Trophoblast cell (in vitro differentiated cells and primary cell): ENCODE measurements at regions not wholly inside any gene's neighbourhood (a gene's known extent, or its start where the extent isn't known, plus 50 kb on each side); places are given as distances from the start of the nearest gene placed in this dataset.

Experiments used
- DNase-seq, 2 donors: peaks; one replicate each; pipeline ENCODE4 v3.0.0-alpha.2; 2016
- H2AFZ ChIP-seq: 2 replicates; pipeline ENCODE4 v1.6.1; 2013; ENCODE audit warnings: low read length, moderate library complexity, mild to moderate bottlenecking; ENCODE audit not compliant: insufficient read depth, poor library complexity
- H2AK5ac ChIP-seq: 2 replicates; pipeline ENCODE4 v1.6.1; 2013; ENCODE audit warnings: mild to moderate bottlenecking, low read length
- H2BK120ac ChIP-seq: 2 replicates; pipeline ENCODE4 v1.6.1; 2013; ENCODE audit warnings: low read length, mild to moderate bottlenecking, moderate library complexity; ENCODE audit not compliant: insufficient read depth, poor library complexity
- H2BK12ac ChIP-seq: 2 replicates; pipeline ENCODE4 v1.6.1; 2013; ENCODE audit warnings: mild to moderate bottlenecking, low read length, moderate library complexity
- H2BK5ac ChIP-seq: 2 replicates; pipeline ENCODE4 v1.6.1; 2013; ENCODE audit warnings: low read length, low read depth, moderate library complexity, mild to moderate bottlenecking; ENCODE audit not compliant: poor library complexity
- H3K14ac ChIP-seq: 2 replicates; pipeline ENCODE4 v1.6.1; 2013; ENCODE audit warnings: mild to moderate bottlenecking, low read length
- H3K18ac ChIP-seq: 2 replicates; pipeline ENCODE4 v1.6.1; 2013; ENCODE audit warnings: mild to moderate bottlenecking, low read length
- H3K23ac ChIP-seq: 2 replicates; pipeline ENCODE4 v1.6.1; 2013; ENCODE audit warnings: low read length
- H3K27ac ChIP-seq: 2 replicates; pipeline ENCODE4 v1.5.1; 2013; ENCODE audit warnings: low read depth, mild to moderate bottlenecking, inconsistent platforms, low read length, moderate library complexity
- H3K27me3 ChIP-seq: 2 replicates; pipeline ENCODE4 v1.6.1; 2013; ENCODE audit warnings: inconsistent platforms, mild to moderate bottlenecking, low read length, moderate library complexity; ENCODE audit not compliant: insufficient read depth
- H3K36me3 ChIP-seq, 2 experiments: 1 replicate in 1 of 2; 2 replicates in 1 of 2; pipeline ENCODE4 v1.6.1; 2013; ENCODE audit warnings: low read length in 2 of 2, mild to moderate bottlenecking in 2 of 2, moderate library complexity in 1 of 2; ENCODE audit not compliant: insufficient read depth in 2 of 2, control insufficient read depth in 1 of 2
- H3K4ac ChIP-seq: 2 replicates; pipeline ENCODE4 v1.6.1; 2013; ENCODE audit warnings: low read depth, mild to moderate bottlenecking, low read length, moderate library complexity
- H3K4me1 ChIP-seq, 2 experiments: 1 replicate in 1 of 2; 2 replicates in 1 of 2; pipeline ENCODE4 v1.6.1; 2013; ENCODE audit warnings: low read length in 2 of 2, mild to moderate bottlenecking in 2 of 2, moderate library complexity in 1 of 2; ENCODE audit not compliant: insufficient read depth in 2 of 2, control insufficient read depth in 1 of 2
- H3K4me2 ChIP-seq: 2 replicates; pipeline ENCODE4 v1.6.1; 2013; ENCODE audit warnings: inconsistent platforms, mild to moderate bottlenecking, low read length, moderate library complexity
- H3K4me3 ChIP-seq: 2 replicates; pipeline ENCODE4 v1.5.1; 2013; ENCODE audit warnings: mild to moderate bottlenecking, low read depth, low read length, inconsistent platforms
- H3K79me1 ChIP-seq: one replicate; pipeline ENCODE4 v1.6.1; 2013; ENCODE audit warnings: low read length
- H3K79me2 ChIP-seq: 2 replicates; pipeline ENCODE4 v1.6.1; 2013; ENCODE audit warnings: low read length, mild to moderate bottlenecking; ENCODE audit not compliant: control insufficient read depth, insufficient read depth, poor library complexity
- H3K9ac ChIP-seq: 2 replicates; pipeline ENCODE4 v1.6.1; 2013; ENCODE audit warnings: mild to moderate bottlenecking, low read length
- H3K9me3 ChIP-seq: 2 replicates; pipeline ENCODE4 v1.6.1; 2013; ENCODE audit warnings: low read depth, mild to moderate bottlenecking, control low read depth, inconsistent platforms, low read length; ENCODE audit not compliant: insufficient read depth
- H4K12ac ChIP-seq: 2 replicates; pipeline ENCODE4 v1.6.1; 2013; ENCODE audit warnings: low read depth, mild to moderate bottlenecking, low read length, moderate library complexity
- H4K8ac ChIP-seq: 2 replicates; pipeline ENCODE4 v1.6.1; 2013; ENCODE audit warnings: low read depth, mild to moderate bottlenecking, low read length, moderate library complexity
- H4K91ac ChIP-seq: one replicate; pipeline ENCODE4 v1.6.1; 2013; ENCODE audit warnings: low read depth, mild to moderate bottlenecking, low read length, moderate library complexity
- WGBS: extraction: QIAGEN DNeasy Blood & Tissue Kit; methylation state at CpG from one replicate; pipeline ENCODE4 v1.1.7; 2013; ENCODE audit warnings: missing lambda C conversion rate; ENCODE audit not compliant: insufficient read length, insufficient coverage; ENCODE audit errors: extremely low coverage; 5-methylcytosine and 5-hydroxymethylcytosine counted together

DNA sequence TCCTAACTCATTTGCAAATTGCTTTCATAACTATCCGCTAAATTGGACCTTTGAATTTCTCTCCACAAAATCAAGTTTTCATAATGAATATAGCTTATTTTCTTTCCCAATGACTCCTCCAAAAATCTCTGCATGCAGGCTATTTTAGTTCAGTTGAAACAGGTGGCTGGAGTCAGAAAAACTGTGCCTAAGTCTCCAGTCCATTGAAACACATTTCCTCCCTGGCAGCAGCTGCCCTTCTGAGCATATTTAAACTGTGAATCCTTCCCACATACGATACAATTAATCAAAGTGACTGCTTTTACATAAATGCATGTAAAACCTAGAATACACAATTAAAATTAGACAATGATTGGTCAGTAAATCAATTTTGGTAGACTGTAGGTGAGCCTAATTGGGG, 344.6 kb upstream of the MARCKS start:
- WGBS, result no CpG with 5 or more reads among the region's 2 CpGs

GRCh38 chr6:113513086-113513485, 344.1 kb upstream of the MARCKS start:
- Histone ChIP-seq H3K23ac (no peak overlapping the region), H2BK5ac (no peak overlapping the region), H3K9me3 (no peaks in the 10 kb centered on the region), H3K36me3 (no peaks in the 10 kb centered on the region), H4K8ac (no peak overlapping the region), H3K9ac (no peak overlapping the region), H2AFZ (no peak overlapping the region), H3K4me2 (no peak overlapping the region), H3K79me2 (no peaks in the 10 kb centered on the region), H3K4me1 (no peaks in the 10 kb centered on the region), H3K18ac (no peak overlapping the region), H3K4ac (no peak overlapping the region), H2BK12ac (no peak overlapping the region), H3K14ac (no peak overlapping the region), H3K4me3 (no peak overlapping the region), H4K12ac (no peak overlapping the region), H3K27ac (no peak overlapping the region), H2BK120ac (no peak overlapping the region), H4K91ac (no peak overlapping the region), H2AK5ac (no peak overlapping the region), H3K79me1 (no peaks in the 10 kb centered on the region), H3K27me3 (no peaks in the 10 kb centered on the region)
- DNase-seq, result no peak
- no CpG with 5 or more reads among the region's 4 CpGs for WGBS

More for the DNA sequence above, 344.6 kb upstream of the MARCKS start:
- no peak overlapping the region for H3K4ac ChIP-seq
- H3K4me3 ChIP-seq, result no peak overlapping the region
- no peak overlapping the region for H3K4me2 ChIP-seq
- H2BK12ac ChIP-seq, result no peak overlapping the region
- DNase-seq, result no peak
- H3K79me1 ChIP-seq, result no peaks in the 10 kb centered on the region
- no peak overlapping the region for H4K12ac ChIP-seq
- H3K14ac ChIP-seq, result no peak overlapping the region
- no peak overlapping the region for H3K23ac ChIP-seq
- no peaks in the 10 kb centered on the region for H3K79me2 ChIP-seq
- H3K27ac ChIP-seq, result no peak overlapping the region
- no peak overlapping the region for H2AFZ ChIP-seq
- H3K4me1 ChIP-seq, result no peaks in the 10 kb centered on the region
- no peak overlapping the region for H4K8ac ChIP-seq
- no peak overlapping the region for H4K91ac ChIP-seq
- H2BK120ac ChIP-seq, result no peak overlapping the region
- H3K27me3 ChIP-seq, result no peaks in the 10 kb centered on the region
- no peaks in the 10 kb centered on the region for H3K9me3 ChIP-seq
- no peak overlapping the region for H2BK5ac ChIP-seq
- H3K18ac ChIP-seq, result no peak overlapping the region
- H3K36me3 ChIP-seq, result no peaks in the 10 kb centered on the region
- H3K9ac ChIP-seq, result no peak overlapping the region
- H2AK5ac ChIP-seq, result no peak overlapping the region

GRCh38 chr6:113522376-113522775, 334.8 kb upstream of the MARCKS start:
- H3K4me1 ChIP-seq, result no peaks in the 10 kb centered on the region
- no peaks in the 10 kb centered on the region for H3K79me2 ChIP-seq
- no peak overlapping the region for H3K4me2 ChIP-seq
- no peaks in the 10 kb centered on the region for H3K36me3 ChIP-seq
- H3K18ac ChIP-seq, result no peak overlapping the region
- no peak overlapping the region for H2BK12ac ChIP-seq
- H3K23ac ChIP-seq, result no peak overlapping the region
- peak in 1 of 2 donors; percentile 34 for DNase-seq
- no peak overlapping the region for H3K4me3 ChIP-seq
- H3K9me3 ChIP-seq, result no peaks in the 10 kb centered on the region
- no peak overlapping the region for H4K12ac ChIP-seq
- no peak overlapping the region for H4K8ac ChIP-seq
- no peak overlapping the region for H2BK5ac ChIP-seq
- no peak overlapping the region for H2AFZ ChIP-seq
- H4K91ac ChIP-seq, result no peak overlapping the region
- WGBS, result no CpG with 5 or more reads among the region's 1 CpG
- no peak overlapping the region for H3K14ac ChIP-seq
- no peak overlapping the region for H2AK5ac ChIP-seq
- H3K4ac ChIP-seq, result no peak overlapping the region
- H3K27ac ChIP-seq, result no peak overlapping the region
- no peaks in the 10 kb centered on the region for H3K79me1 ChIP-seq
- no peak overlapping the region for H2BK120ac ChIP-seq
- H3K27me3 ChIP-seq, result no peaks in the 10 kb centered on the region
- no peak overlapping the region for H3K9ac ChIP-seq

- H3K4me1 ChIP-seq, result no peaks in the 10 kb centered on the region
- no peaks in the 10 kb centered on the region for H3K27me3 ChIP-seq
- H3K27ac ChIP-seq, result no peak overlapping the region
- H2BK120ac ChIP-seq, result no peak overlapping the region
- no peaks in the 10 kb centered on the region for H3K36me3 ChIP-seq
- no CpG with 5 or more reads among the region's 1 CpG for WGBS
- H3K18ac ChIP-seq, result no peak overlapping the region
- H2BK12ac ChIP-seq, result no peak overlapping the region
- no peak overlapping the region for H3K4ac ChIP-seq
- no peak overlapping the region for H2BK5ac ChIP-seq
- H2AFZ ChIP-seq, result no peak overlapping the region
- no peak overlapping the region for H3K4me3 ChIP-seq
- H3K4me2 ChIP-seq, result no peak overlapping the region
- H3K9me3 ChIP-seq, result no peaks in the 10 kb centered on the region
- no peak overlapping the region for H3K14ac ChIP-seq
- no peak overlapping the region for H4K12ac ChIP-seq
- H4K91ac ChIP-seq, result no peak overlapping the region
- DNase-seq, result peak in 1 of 2 donors; percentile 6
- H2AK5ac ChIP-seq, result no peak overlapping the region
- peaks cover 2% of the 10 kb centered on the region for H3K79me1 ChIP-seq
- H3K79me2 ChIP-seq, result no peaks in the 10 kb centered on the region
- no peak overlapping the region for H3K9ac ChIP-seq
- H3K23ac ChIP-seq, result no peak overlapping the region
- no peak overlapping the region for H4K8ac ChIP-seq
Measured at GRCh38 chr6:113524826-113525225, 332.3 kb upstream of the MARCKS start.
